ENCODE measurements at regions not wholly inside any gene's neighbourhood (a gene's known extent, or its start where the extent isn't known, plus 50 kb on each side); places are given as distances from the start of the nearest gene placed in this dataset.

- H3K4me3 ChIP-seq = no peak overlapping the region
- intact Hi-C loops (cut with DNase I; ENCODE audit: low total_unique reads) = no loop called here
- WGBS, 5 donors = 52 to 67% (median 60%) methylated on average over 3 of the region's 3 CpGs
- DNase-seq = no peak
- H3K9me3 ChIP-seq = peaks cover 0 to 3% (median 0%) of the 10 kb centered on the region in 4 donors
- H3K36me3 ChIP-seq = no peaks in the 10 kb centered on the region
- H3K27me3 ChIP-seq = no peaks in the 10 kb centered on the region
- peaks cover 0 to 19% (median 0%) of the 10 kb centered on the region in 4 donors for H3K4me1 ChIP-seq
- H3K27ac ChIP-seq = no peak overlapping the region
- no peak for TF ChIP-seq POLR2AphosphoS5 (IDR thresholded peaks at IDR 0.05)
- TF ChIP-seq, protein P1, sequence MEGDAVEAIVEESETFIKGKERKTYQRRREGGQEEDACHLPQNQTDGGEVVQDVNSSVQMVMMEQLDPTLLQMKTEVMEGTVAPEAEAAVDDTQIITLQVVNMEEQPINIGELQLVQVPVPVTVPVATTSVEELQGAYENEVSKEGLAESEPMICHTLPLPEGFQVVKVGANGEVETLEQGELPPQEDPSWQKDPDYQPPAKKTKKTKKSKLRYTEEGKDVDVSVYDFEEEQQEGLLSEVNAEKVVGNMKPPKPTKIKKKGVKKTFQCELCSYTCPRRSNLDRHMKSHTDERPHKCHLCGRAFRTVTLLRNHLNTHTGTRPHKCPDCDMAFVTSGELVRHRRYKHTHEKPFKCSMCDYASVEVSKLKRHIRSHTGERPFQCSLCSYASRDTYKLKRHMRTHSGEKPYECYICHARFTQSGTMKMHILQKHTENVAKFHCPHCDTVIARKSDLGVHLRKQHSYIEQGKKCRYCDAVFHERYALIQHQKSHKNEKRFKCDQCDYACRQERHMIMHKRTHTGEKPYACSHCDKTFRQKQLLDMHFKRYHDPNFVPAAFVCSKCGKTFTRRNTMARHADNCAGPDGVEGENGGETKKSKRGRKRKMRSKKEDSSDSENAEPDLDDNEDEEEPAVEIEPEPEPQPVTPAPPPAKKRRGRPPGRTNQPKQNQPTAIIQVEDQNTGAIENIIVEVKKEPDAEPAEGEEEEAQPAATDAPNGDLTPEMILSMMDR (IDR thresholded peaks at IDR 0.05) = no peak
- TF ChIP-seq POLR2A (IDR thresholded peaks at IDR 0.05) = no peak
- no peak for TF ChIP-seq EP300 (IDR thresholded peaks at IDR 0.05)
Measured at GRCh38 chr4:75229806-75230570, 284.2 kb downstream of the RCHY1 start.

- 79 to 86% (median 82%) methylated on average over 2 of the region's 2 CpGs for WGBS, 5 donors
- H3K4me1 ChIP-seq = no peaks in the 10 kb centered on the region
- H3K4me3 ChIP-seq = no peak overlapping the region
- TF ChIP-seq EP300 (IDR thresholded peaks at IDR 0.05) (no peak), POLR2A (IDR thresholded peaks at IDR 0.05) (no peak), POLR2AphosphoS5 (IDR thresholded peaks at IDR 0.05) (no peak)
- TF ChIP-seq, protein P1 (IDR thresholded peaks at IDR 0.05) = no peak
- no peaks in the 10 kb centered on the region for H3K36me3 ChIP-seq
- no peak for DNase-seq
- no peak overlapping the region for H3K27ac ChIP-seq
- intact Hi-C loops (cut with DNase I; ENCODE audit: low total_unique reads) = no loop called here
- no peaks in the 10 kb centered on the region for H3K9me3 ChIP-seq
- no peaks in the 10 kb centered on the region for H3K27me3 ChIP-seq
Measured at GRCh38 chr4:75213480-75213879, 280.6 kb downstream of the PARM1 start.

GRCh38 chr4:75211422-75211821 lies 278.5 kb downstream of the PARM1 start:
- WGBS, 5 donors = 51 to 58% (median 55%) methylated on average over 4 of the region's 4 CpGs
- DNase-seq = no peak
- Histone ChIP-seq H3K4me1 (no peaks in the 10 kb centered on the region), H3K27me3 (no peaks in the 10 kb centered on the region), H3K9me3 (no peaks in the 10 kb centered on the region), H3K36me3 (no peaks in the 10 kb centered on the region), H3K4me3 (no peak overlapping the region), H3K27ac (no peak overlapping the region)
- TF ChIP-seq, protein P1 (IDR thresholded peaks at IDR 0.05) = no peak
- TF ChIP-seq POLR2A (IDR thresholded peaks at IDR 0.05) = no peak
- no peak for TF ChIP-seq POLR2AphosphoS5 (IDR thresholded peaks at IDR 0.05)
- TF ChIP-seq EP300 (IDR thresholded peaks at IDR 0.05) = no peak
- intact Hi-C loops (cut with DNase I; ENCODE audit: low total_unique reads) = no loop called here

- 59 to 87% (median 84%) methylated on average over 1 of the region's 1 CpG for WGBS, 5 donors
- H3K27me3 ChIP-seq = no peaks in the 10 kb centered on the region
- intact Hi-C loops (cut with DNase I; ENCODE audit: low total_unique reads) = no loop called here
- no peak for DNase-seq
- TF ChIP-seq POLR2AphosphoS5 (IDR thresholded peaks at IDR 0.05) = no peak
- no peaks in the 10 kb centered on the region for H3K4me1 ChIP-seq
- H3K9me3 ChIP-seq = no peaks in the 10 kb centered on the region
- no peak overlapping the region for H3K27ac ChIP-seq
- H3K36me3 ChIP-seq = no peaks in the 10 kb centered on the region
- H3K4me3 ChIP-seq = no peak overlapping the region
Measured at GRCh38 chr4:75207902-75208301, 275.0 kb downstream of the PARM1 start.

DNA sequence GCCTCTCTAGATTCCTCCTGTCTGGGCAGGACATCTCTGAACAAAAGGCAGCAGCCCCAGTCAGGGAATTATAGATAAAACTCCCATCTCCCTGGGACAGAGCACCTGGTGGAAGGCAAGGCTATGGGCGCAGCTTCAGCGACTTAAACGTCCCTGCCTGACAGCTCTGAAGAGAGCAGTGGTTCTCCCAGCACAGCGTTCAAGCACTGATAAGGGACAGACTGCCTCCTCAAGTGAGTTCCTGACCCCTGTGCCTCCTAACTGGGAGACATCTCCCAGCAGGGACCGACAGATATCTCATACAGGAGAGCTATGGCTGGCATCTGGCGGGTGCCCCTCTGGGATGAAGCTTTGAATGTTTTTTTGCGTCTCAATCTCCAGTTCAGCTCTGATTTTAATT lies 262.2 kb downstream of the PARM1 start:
- 41 to 53% (median 47%) methylated on average over 6 to 7 of the region's 7 CpGs for WGBS, 5 donors
- peaks cover 0 to 14% (median 7%) of the 10 kb centered on the region in 4 donors for H3K9me3 ChIP-seq
- H3K27me3 ChIP-seq = no peaks in the 10 kb centered on the region
- peaks cover 0 to 6% (median 0%) of the 10 kb centered on the region in 4 donors for H3K4me1 ChIP-seq
- no peaks in the 10 kb centered on the region for H3K36me3 ChIP-seq
- no peak overlapping the region for H3K27ac ChIP-seq
- DNase-seq = no peak
- no peak overlapping the region for H3K4me3 ChIP-seq
- intact Hi-C loops (cut with DNase I; ENCODE audit: low total_unique reads) = no loop called here
- TF ChIP-seq POLR2A (IDR thresholded peaks at IDR 0.05) (no peak), POLR2AphosphoS5 (IDR thresholded peaks at IDR 0.05) (no peak), EP300 (IDR thresholded peaks at IDR 0.05) (no peak)
- TF ChIP-seq, protein P1 (IDR thresholded peaks at IDR 0.05) = no peak

All from stomach (tissue), 8 donors.